ENCODE measurements at regions not wholly inside any gene's neighbourhood (a gene's known extent, or its start where the extent isn't known, plus 50 kb on each side); places are given as distances from the start of the nearest gene placed in this dataset.

DNA sequence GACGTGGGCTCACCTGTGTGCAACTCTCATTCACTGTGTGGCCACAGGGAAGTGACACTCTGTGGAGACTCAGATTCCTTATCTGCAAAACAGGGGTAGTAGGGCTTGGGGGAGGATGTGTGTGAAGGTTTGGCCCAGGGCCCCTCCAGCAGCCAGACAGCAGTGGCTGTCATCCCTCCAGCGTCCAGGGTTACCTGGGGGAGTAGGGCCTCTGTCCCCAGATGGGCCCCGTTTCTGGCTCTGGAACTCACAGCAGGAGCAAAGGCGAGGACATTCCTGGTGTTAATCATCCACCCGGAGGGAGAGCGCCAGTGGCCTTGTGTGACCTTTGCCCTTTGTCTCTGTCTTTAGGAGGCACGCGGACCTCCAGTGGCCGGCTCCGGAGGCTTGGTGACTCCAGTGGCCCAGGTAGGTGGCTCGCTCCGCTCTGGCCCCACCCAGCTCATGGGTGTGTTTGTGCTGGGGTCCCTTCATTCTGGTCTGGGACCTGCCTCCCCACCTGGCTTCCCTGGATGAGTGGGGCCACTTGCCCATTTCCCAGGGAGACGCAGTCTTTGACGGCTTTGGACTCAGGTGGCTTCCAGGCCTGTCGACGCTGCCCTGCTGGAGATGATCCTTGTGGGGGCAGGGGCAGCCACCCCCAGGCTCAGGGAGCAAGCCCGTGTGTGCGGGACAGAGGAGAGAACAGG, 166.2 kb downstream of the SEC14L1 start:
- no peak overlapping the region for H3K4me3 ChIP-seq (ENCODE audit: low read depth, low read length)

- no peak overlapping the region for H3K4me3 ChIP-seq (ENCODE audit: low read depth, low read length)
These were observed 166.9 kb downstream of the SEC14L1 start for GRCh38 chr17:77307479-77308198.

- H3K4me3 ChIP-seq (ENCODE audit: low read depth, low read length) = no peak overlapping the region
These were observed 168.3 kb downstream of the SEC14L1 start for GRCh38 chr17:77308861-77309726.

DNA sequence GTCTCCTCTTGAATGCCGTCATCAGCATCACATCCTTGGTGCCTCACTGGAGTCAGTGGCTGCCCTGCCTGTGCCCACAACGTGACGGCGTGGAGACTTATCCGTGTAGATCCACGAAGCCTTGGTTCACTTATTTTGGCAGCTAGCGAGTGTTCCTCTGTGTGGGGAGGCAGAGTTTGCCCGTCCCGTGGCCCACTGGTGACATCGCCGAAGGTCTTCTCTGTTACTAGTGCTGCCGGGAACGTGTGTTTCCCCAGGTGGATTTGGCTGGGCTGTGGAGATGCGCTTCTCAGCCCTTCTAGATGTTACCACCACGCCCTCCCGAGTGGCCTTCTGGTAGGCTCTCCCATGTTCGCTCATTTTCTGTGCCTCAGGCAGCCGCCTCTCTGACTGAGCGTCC, 169.6 kb downstream of the SEC14L1 start:
- no peak overlapping the region for H3K4me3 ChIP-seq (ENCODE audit: low read depth, low read length)

- no peak overlapping the region for H3K4me3 ChIP-seq (ENCODE audit: low read depth, low read length)
These were observed 170.7 kb downstream of the SEC14L1 start for GRCh38 chr17:77311371-77311981.

DNA sequence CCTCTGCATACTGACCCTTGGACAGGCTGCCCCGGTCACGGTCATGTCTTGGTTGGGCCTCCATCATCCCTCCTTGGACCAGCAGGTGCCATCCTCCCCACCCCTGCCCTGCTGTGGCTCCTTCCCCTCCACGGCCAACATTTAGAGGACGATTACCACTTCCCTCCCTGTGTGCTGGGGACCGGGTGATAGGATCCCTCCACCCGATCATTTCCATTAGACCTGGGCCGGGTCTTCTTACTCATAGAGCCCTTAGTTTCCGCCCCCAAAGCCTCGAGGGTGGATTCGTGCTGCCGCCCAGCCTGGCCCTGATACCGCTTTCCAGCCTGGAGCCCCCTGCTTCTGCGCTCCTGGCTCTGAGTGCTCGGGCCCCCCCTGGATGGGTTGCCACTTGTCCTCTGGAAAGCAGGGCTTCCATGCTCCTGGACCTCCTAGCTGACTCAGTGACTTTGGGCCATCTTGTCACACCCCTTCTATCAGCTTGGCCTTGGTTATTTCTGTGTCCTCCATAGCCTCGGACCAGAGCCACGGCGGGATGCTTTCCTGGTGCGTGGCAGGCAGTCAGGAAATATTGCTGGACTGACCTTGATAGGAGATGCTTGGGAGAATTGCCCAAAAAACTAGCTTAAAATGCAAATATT, 171.4 kb downstream of the SEC14L1 start:
- H3K4me3 ChIP-seq (ENCODE audit: low read depth, low read length) = no peak overlapping the region

DNA sequence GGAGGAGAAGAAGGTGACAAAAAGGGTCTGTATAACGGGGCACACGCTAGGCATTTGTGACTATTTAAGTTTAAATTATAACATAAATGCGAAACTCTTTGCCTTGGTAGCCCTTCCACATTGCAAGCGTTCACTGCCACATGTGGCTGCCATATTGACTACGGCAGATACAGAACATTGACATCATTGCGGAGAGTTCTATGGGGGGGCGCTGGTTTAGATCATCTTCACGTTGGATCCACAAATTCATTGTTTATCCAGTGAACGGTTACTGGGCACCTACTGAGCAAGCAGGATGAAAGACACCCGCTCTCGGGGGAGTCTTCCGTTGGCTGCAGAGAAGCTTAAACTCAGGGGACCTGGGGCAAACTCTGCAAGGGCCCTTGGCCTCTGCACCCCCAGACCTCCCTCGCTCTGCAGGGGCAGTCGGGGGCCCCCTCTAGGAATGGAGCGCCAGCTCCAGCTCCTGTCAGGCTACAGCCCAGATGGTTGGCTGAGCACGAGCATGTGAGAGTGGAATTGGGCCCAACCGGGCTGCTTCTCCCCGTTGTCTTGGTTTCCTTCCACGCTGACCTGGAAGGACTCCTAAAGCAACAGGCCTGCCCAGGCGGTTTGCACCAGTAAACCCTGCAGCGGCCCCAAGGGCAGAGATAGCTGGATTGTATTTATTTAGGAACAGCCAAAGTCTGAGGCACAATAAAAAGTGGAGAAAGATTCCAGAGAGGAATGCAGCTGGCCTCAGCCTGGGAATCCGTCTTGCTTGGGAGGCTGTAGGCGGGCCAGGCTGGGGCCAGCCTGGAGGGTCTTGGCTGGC, 172.2 kb downstream of the SEC14L1 start:
- no peak overlapping the region for H3K4me3 ChIP-seq (ENCODE audit: low read depth, low read length)

GRCh38 chr17:77313831-77314230, 173.1 kb downstream of the SEC14L1 start:
- no peak overlapping the region for H3K4me3 ChIP-seq (ENCODE audit: low read depth, low read length)

DNA sequence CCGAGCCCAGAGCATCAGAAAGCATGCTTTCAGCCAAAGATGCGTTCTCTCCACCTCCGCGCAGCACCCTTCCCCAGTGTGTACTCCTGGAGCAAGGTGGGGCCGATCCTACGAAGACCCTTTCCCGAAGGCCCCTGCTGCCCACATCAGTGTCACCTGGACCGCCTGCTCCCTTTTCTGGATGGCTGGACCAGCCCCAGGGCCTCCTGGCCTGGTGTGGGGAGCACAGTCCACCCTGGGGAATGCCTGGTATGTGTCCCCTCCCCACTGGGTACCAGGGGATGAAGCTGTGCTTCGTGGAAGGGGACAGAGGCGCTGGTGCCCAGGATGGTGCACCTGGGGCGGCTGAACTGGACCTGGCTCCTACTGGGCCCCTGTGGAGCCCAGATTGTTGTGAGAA, 173.8 kb downstream of the SEC14L1 start:
- H3K4me3 ChIP-seq (ENCODE audit: low read depth, low read length) = no peak overlapping the region

DNA sequence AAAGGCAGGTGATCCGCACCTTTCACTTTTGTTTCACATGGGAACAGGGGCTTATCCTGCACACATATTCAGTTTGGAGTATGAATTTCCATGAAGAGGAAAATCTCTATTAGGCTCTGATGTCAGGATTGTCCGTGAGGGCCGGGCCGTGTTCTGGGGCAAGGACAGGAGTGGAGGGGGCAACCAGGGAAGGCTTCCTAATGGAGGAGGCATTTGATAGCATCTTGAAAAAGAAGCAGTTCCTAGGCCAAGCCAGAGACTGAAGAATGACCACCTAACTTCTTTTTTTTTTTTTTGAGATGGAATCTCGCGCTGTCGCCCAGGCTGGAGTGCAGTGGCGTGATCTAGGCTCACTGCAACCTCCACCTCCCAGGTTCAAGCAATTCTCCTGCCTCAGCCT, 174.2 kb downstream of the SEC14L1 start:
- H3K4me3 ChIP-seq (ENCODE audit: low read depth, low read length) = no peak overlapping the region

GRCh38 chr17:77315551-77316190, 174.9 kb downstream of the SEC14L1 start:
- no peak overlapping the region for H3K4me3 ChIP-seq (ENCODE audit: low read depth, low read length)

GRCh38 chr17:77316191-77316641, 175.4 kb downstream of the SEC14L1 start:
- H3K4me3 ChIP-seq (ENCODE audit: low read depth, low read length) = no peak overlapping the region

DNA sequence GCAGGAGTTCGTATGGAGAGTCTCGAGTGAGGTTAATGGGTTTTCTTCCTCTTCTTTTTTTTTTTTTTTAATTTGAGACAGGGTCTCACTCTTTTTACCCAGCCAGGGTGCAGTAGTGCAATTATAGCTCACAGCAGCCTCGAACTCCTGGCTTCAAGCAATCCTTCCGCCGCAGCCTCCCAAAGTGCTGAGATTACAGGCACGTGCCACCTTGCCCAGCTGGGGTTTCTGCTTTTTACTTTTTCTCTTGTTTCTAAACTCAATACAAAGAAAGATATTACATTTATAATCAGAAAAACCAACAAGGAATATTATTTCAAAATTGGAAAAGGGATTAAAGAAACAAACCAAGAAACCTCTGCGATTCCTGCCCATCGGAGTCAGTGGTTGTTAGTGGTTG, 175.9 kb downstream of the SEC14L1 start:
- H3K4me3 ChIP-seq (ENCODE audit: low read depth, low read length) = no peak overlapping the region

DNA sequence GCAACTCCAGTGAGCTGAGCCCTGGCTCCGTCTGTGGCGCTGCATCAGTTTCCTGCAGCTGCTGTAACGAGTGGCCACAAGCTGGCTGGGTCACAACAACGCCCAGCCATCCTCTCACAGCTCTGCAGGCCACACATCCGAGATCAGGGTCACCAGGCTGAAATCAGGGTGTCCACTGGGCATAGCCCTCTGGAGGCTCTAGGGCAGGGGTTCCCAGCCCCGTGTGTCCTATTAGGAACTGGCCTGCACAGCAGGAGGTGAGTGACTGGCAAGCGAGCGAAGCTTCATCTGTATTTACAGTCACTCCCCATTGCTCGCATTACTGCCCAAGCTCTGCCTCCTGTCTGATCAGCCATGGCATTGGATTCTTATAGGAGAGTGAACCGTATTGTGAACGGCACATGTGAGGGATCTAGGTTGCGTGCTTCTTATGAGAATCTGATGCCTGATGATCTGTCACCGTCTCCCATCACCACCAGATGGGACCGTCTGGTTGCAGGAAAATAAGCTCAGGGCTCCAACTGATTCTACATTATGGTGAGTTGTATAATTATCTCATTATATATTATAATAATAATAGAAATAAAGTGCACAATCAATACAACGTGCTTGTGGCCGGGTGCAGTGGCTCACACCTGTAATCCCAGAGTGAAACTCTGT, 176.5 kb downstream of the SEC14L1 start:
- H3K4me3 ChIP-seq (ENCODE audit: low read depth, low read length) = no peak overlapping the region

DNA sequence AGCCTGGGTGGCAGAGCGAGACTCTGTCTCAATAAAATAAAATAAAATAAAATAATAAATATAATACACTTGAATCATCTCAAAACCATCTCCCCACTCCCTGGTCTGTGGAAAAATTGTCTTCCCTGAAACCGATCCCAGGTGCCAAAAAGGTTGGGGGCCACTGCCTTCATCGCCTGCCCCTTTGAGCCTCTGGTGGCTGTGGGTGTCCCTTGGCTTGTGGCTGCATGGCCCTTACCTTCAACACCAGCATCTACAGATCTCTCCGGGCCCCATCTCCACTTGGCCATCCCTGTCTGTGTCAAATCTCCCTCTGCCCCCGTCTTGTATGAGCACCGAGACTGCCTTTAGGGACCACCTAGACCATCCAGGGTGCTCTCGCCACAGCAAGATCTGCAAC, 177.3 kb downstream of the SEC14L1 start:
- H3K4me3 ChIP-seq (ENCODE audit: low read depth, low read length) = no peak overlapping the region

GRCh38 chr17:77318491-77319210, 177.9 kb downstream of the SEC14L1 start:
- no peak overlapping the region for H3K4me3 ChIP-seq (ENCODE audit: low read depth, low read length)

GRCh38 chr17:77319211-77320043, 178.7 kb downstream of the SEC14L1 start:
- no peak overlapping the region for H3K4me3 ChIP-seq (ENCODE audit: low read depth, low read length)
